SK-N-DZ (cell line): ENCODE measurements at regions not wholly inside any gene's neighbourhood (a gene's known extent, or its start where the extent isn't known, plus 50 kb on each side); places are given as distances from the start of the nearest gene placed in this dataset.

ENCODE experiments used
- DNase-seq: peaks from one replicate; pipeline ENCODE4 v3.0.0-alpha.2; 2015; ENCODE audit warnings: low spot score

DNA sequence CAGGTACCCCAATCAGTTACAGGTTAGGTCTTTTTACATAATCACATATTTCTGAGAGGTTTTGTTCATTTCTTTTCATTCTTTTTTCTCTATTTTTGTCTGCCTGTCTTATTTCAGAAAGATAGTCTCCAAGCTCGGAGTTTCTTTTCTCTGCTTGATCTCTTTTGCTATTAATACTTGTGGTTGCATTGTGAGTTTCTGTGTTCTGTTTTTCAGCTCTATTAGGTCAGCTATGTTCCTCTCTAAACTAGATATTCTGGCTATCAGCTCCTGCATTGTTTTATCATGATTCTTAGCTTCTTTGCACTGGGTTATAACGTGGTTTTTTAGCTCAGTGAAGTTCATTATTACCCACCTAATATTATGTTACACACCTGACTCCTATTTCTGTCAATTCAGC lies 914.1 kb downstream of the TRHDE start:
- no peak for DNase-seq

- DNase-seq, result no peak
These were observed 915.6 kb downstream of the TRHDE start for GRCh38 chr12:73187765-73188164.

GRCh38 chr12:73210548-73211204 lies 938.5 kb downstream of the TRHDE start:
- no peak for DNase-seq

GRCh38 chr12:73220951-73221350 lies 948.8 kb downstream of the TRHDE start:
- DNase-seq, result no peak

- no peak for DNase-seq
These were observed 949.2 kb downstream of the TRHDE start for GRCh38 chr12:73221398-73221797.

DNA sequence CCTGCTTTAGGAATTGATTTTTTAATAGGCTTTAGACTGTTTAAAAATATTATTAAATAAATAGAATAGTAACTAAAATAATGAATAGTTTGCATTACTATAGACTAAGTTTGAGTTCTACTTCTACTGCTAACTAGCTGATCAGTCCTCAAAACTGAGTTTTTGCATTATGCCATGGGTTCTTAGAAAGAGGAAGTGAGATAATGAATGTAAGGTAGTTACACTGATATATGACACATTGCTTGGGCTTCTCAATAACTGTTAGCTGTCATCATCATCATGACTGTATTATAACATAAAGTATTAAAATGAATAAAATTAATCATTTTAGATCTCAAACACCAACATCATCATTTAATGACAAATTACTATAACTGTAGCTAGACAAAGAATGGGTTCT lies 949.7 kb downstream of the TRHDE start:
- DNase-seq, result no peak

DNA sequence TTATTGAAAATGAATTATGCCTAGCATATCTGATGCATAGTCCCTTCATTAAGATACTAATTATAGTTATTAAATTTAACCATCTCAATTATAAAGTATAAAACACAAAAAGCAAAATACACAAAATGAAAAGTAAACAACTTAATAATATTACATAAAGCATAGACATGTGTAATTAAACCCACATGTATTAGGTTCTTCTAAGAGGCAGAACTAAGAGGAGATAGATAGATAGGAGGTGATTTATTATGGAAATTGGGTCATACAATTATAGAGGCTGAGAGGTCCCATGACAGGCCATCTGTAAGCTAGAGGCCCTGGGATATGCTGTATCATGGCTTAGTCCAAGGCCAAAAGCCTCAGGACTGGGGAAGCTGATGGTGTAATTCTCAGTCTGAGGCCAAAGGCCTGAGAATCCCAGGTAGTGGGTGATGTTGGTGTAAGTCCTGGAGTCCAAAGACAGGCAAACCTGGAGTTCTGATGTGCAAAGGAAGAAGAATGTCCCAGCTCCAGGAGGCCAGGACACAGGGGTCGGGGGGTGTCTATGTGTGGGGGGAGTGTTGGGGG lies 953.3 kb downstream of the TRHDE start:
- DNase-seq, result peak; percentile 27

- peak; percentile 5 for DNase-seq
These were observed 953.8 kb downstream of the TRHDE start for GRCh38 chr12:73225941-73226340.

DNA sequence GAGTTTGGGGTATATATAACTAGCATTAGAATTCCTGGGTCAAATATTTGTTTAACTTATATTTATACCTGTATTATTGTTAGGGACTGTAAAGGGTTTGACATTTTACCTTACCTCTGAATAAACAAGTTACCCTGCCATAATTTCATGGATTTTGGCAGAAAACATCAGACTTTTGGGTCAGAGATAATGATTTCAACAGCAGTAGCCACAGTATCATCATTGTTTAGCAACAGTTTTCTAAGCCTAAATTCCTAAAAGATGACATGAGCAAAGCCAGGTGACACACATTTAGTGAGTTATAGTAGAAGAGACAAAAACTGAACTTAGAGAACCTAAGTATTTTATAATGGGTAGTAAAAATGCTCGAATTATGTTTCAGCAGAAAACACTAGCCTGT lies 954.4 kb downstream of the TRHDE start:
- no peak for DNase-seq

GRCh38 chr12:73228828-73229227 lies 956.7 kb downstream of the TRHDE start:
- DNase-seq, result peak; percentile 21

- DNase-seq, result no peak
These were observed 963.2 kb downstream of the TRHDE start for GRCh38 chr12:73235387-73235786.

DNA sequence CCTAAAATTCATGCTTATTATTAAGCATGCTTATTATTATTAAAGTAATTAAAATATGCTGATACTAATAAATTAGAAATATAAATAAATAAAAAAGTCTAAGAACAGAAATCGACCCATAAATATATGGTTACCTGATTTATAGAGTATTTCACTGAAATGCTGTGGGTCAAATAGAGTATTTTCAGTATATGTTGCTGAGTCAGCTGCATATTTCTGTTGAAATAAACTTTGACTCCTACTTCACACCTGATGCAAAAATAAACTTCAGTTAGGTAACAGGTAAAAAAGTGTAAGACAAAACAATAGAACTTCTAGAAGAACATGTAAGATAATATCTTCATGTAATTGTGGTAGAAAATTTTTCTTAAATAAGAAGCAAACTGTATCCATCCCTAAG lies 967.9 kb downstream of the TRHDE start:
- no peak for DNase-seq

- no peak for DNase-seq
These were observed 990.7 kb downstream of the TRHDE start for GRCh38 chr12:73262788-73263381.

GRCh38 chr12:73266206-73266605 lies 994.0 kb downstream of the TRHDE start:
- no peak for DNase-seq

DNA sequence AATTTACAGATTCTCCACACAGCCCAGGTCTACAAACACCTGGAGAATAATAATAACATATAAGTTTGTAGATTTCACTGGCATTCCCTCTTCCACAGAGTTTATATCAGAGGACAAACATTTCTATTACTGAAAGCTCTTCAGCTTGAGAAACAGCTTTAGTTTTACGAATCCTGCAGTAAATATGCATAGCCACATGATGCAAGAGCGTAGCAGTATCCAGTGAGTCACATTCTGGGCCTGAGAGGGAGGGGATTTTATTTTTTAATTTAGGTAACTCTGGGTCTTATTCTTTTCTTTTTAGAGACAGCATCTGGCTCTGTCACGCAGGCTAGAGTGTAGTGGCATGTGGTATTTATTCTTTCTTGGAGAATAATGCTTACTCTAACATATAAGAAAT lies 1002.8 kb downstream of the TRHDE start:
- DNase-seq, result no peak

GRCh38 chr12:73277971-73278370 lies 1005.8 kb downstream of the TRHDE start:
- no peak for DNase-seq

- no peak for DNase-seq
These were observed 1029.4 kb downstream of the TRHDE start for GRCh38 chr12:73301530-73301929.

DNA sequence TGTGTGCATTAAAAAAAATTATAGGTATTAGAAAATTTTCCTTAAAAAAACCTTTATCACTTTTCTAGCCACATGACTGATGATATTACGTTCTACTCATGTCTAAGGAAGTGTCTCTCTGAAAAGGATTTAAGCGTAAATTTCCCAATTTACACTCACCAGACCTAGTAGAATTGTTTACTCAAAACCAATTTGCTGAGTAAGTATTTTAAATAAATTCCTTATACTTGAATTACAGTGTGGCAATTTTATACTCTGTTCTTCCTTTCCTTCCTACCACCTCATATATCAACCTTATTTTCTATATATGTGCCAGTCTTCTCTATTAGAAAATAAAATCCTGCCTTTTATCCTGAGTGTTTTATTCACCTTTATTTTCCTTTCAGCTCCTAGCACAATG lies 1035.1 kb downstream of the TRHDE start:
- no peak for DNase-seq

GRCh38 chr12:73308079-73308478 lies 1035.9 kb downstream of the TRHDE start:
- no peak for DNase-seq

- DNase-seq, result no peak
These were observed 1036.6 kb downstream of the TRHDE start for GRCh38 chr12:73308747-73309146.

GRCh38 chr12:73321319-73321718 lies 1049.1 kb downstream of the TRHDE start:
- DNase-seq, result no peak

DNA sequence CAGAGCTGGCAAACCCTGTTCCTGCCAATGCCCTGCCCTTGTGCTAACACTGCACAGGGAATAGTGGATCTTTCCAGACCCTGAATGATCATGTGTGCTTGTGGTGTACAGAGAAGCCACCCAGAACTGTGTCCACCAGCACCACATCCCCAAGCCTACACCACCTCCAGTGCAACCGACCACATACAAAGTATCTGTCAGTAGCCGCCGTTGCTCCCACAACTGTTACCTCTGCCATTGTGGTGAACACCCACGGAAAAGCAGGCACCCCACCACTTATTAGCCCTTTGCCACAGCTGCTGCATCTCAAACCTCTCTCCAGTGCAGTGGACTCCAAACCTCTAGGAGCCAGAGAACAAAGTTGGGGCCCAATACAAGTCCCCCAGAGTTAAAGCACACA lies 1049.6 kb downstream of the TRHDE start:
- DNase-seq, result no peak

DNA sequence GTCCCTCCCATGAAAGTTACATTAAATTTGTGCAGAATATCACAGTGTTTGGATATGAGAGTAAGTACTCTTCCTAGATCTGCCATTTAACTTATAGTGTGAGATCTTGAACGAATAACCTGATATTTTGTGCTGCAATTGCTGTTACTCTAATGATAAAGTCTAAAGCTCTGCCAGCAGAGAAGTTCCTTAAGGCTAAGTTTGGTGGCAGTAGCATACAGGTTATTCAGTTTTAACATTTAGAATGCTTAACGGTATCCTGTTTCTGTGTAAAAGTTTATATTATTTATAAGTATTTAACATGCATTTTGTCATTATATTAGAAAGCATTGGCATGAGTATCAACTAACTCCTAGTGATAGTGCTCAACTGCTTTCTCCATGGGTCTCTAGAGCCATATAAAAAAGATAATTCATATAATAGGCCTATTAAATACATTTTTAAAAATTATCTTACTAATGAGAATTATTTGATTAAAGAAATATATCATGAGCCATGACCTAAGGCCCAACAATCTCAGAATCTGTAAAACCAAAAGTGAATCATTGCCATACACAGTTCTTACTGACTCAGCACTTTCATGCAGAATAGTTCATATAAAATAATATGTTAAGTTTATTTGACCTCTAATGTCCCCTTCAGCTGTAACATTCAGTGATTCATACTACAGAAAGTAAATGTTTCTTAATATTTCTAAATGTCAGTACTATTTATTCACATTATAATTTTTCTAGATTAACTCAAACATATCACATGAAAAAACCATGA lies 1058.6 kb downstream of the TRHDE start:
- no peak for DNase-seq
